ENCODE measurements at regions not wholly inside any gene's neighbourhood (a gene's known extent, or its start where the extent isn't known, plus 50 kb on each side); places are given as distances from the start of the nearest gene placed in this dataset.

- Mint-ChIP-seq H3K36me3 (no peaks in the 10 kb centered on the region), H3K27ac (no peak overlapping the region), H3K4me3 (no peak overlapping the region), H3K4me1 (no peaks in the 10 kb centered on the region), H3K9me3 (peaks cover 6% of the 10 kb centered on the region)
- DNase-seq (ENCODE audit: low spot score in 2 of 2) (no peak), ATAC-seq (no peak)
Observed at GRCh38 chr9:81499021-81499454, 190.3 kb downstream of the TLE1 start.

DNA sequence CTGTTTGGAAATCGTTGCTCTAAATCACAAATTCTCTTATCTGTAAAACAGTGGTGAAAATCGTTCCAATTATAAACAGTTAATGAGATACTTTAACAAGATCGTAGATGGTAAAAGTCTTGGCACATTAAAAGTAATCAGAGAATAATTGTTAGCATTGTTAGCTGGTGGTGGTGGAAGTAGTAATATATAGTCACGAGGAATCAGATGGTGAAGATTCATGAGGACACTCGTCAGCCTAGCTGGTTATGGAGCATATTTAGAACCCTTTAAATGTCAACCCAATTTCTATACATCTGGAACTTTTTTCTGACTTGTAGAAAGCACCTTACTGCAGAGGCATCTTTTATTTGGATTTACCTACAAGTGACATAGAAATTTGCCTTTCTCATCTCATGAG, 190.8 kb downstream of the TLE1 start:
- DNase-seq (ENCODE audit: low spot score in 2 of 2), result no peak
- no peaks in the 10 kb centered on the region for H3K4me1 Mint-ChIP-seq
- peaks cover 6% of the 10 kb centered on the region for H3K9me3 Mint-ChIP-seq
- no peak overlapping the region for H3K4me3 Mint-ChIP-seq
- H3K27ac Mint-ChIP-seq, result no peak overlapping the region
- no peak for ATAC-seq
- H3K36me3 Mint-ChIP-seq, result no peaks in the 10 kb centered on the region

DNA sequence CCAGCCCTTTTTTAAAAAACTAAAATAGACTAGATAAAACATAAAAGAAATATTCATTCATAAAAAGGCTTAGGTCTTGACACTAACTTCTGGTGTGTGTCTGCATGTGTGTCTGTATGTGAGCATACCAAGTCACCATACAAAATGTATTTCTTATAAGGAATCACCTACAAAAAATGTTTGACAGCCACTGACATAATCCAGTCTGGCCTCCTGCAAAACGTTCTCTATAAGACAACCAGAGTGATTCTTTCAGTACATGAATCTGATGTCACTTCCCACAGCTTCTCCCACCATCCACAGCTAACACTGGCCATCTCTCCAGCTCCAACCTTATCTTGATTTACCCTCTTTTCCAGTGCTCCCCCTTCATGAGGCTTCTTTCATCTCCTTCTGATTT, 192.3 kb downstream of the TLE1 start:
- H3K4me3 Mint-ChIP-seq, result no peak overlapping the region
- H3K4me1 Mint-ChIP-seq, result no peaks in the 10 kb centered on the region
- DNase-seq (ENCODE audit: low spot score in 2 of 2) (no peak), ATAC-seq (no peak)
- peaks cover 6% of the 10 kb centered on the region for H3K9me3 Mint-ChIP-seq
- H3K27ac Mint-ChIP-seq, result no peak overlapping the region
- no peaks in the 10 kb centered on the region for H3K36me3 Mint-ChIP-seq

DNA sequence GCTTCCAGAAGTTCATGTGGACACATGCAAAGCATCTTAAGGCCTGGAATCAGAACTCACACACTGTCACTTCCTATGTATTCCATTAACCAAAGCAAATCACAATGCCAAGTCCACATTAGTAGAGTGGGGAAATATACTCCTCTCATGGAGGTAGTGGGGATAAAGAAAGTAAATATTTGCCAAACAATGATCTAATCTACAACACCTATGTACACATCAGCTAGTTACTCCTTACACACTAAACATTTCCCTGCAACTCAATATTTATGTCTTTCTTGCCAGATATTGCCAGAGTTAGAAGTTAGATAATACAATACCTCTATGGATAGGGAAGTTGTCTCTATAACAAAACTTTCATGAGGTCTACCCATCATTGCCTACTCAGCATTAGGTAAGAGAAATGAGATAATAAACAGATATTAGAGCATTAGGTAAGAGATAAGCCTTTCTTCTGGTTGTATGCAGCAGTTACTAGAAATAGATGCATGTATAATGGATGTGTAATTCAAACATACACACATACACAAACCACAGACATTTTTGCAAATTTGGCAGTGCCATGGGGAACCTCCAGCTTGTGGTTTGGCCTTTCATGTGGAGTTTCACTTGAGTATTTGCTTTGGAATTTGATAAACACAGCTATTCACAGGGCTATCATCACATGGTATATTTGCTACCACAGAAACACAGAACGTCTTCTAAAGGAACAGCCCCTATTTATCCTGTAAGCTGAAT, 196.5 kb downstream of the TLE1 start:
- Mint-ChIP-seq H3K27ac (no peak overlapping the region), H3K4me1 (no peaks in the 10 kb centered on the region), H3K4me3 (no peak overlapping the region), H3K9me3 (peaks cover 3% of the 10 kb centered on the region), H3K36me3 (no peaks in the 10 kb centered on the region)
- DNase-seq (ENCODE audit: low spot score in 2 of 2), result no peak
- ATAC-seq, result no peak

GRCh38 chr9:81490605-81491331, 198.6 kb downstream of the TLE1 start:
- peaks cover under 1% of the 10 kb centered on the region for H3K9me3 Mint-ChIP-seq
- H3K4me3 Mint-ChIP-seq, result no peak overlapping the region
- ATAC-seq, result no peak
- DNase-seq (ENCODE audit: low spot score in 2 of 2), result no peak
- H3K27ac Mint-ChIP-seq, result no peak overlapping the region
- H3K4me1 Mint-ChIP-seq, result no peaks in the 10 kb centered on the region
- no peaks in the 10 kb centered on the region for H3K36me3 Mint-ChIP-seq

DNA sequence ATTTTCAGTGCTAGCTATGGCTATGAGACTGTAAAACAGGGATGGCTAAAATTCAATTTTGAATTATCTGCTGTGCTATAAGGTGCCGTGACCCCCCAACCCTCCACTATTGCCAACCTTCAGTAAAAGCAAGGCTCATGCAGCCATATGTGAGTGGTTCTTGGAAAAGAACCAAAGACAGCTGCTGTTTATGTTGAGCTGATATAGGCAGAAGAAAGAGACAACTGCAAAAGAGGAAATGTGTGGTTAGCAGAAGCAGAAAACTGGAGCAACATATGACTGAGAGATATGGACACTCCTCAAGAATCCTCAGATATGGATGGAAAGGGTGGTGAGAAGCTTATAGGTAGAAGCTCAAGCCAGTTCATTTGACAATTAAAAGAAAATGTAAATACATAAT, 200.3 kb downstream of the TLE1 start:
- ATAC-seq, result no peak
- Mint-ChIP-seq H3K4me3 (no peak overlapping the region), H3K27ac (no peak overlapping the region), H3K36me3 (no peaks in the 10 kb centered on the region), H3K4me1 (no peaks in the 10 kb centered on the region), H3K9me3 (no peaks in the 10 kb centered on the region)
- no peak for DNase-seq (ENCODE audit: low spot score in 2 of 2)

- no peaks in the 10 kb centered on the region for H3K36me3 Mint-ChIP-seq
- H3K9me3 Mint-ChIP-seq, result no peaks in the 10 kb centered on the region
- ATAC-seq, result no peak
- H3K4me1 Mint-ChIP-seq, result no peaks in the 10 kb centered on the region
- no peak for DNase-seq (ENCODE audit: low spot score in 2 of 2)
- no peak overlapping the region for H3K27ac Mint-ChIP-seq
- H3K4me3 Mint-ChIP-seq, result no peak overlapping the region
Observed at GRCh38 chr9:81480828-81481604, 208.3 kb downstream of the TLE1 start.

- no peak overlapping the region for H3K4me3 Mint-ChIP-seq
- H3K9me3 Mint-ChIP-seq, result peaks cover 5% of the 10 kb centered on the region
- H3K27ac Mint-ChIP-seq, result no peak overlapping the region
- no peak for DNase-seq (ENCODE audit: low spot score in 2 of 2)
- no peaks in the 10 kb centered on the region for H3K4me1 Mint-ChIP-seq
- no peak for ATAC-seq
- H3K36me3 Mint-ChIP-seq, result no peaks in the 10 kb centered on the region
Observed at GRCh38 chr9:81479573-81479972, 209.8 kb downstream of the TLE1 start.

- no peak overlapping the region for H3K4me3 Mint-ChIP-seq
- ATAC-seq, result no peak
- no peaks in the 10 kb centered on the region for H3K36me3 Mint-ChIP-seq
Observed at GRCh38 chr9:81477669-81478068, 211.7 kb downstream of the TLE1 start.

DNA sequence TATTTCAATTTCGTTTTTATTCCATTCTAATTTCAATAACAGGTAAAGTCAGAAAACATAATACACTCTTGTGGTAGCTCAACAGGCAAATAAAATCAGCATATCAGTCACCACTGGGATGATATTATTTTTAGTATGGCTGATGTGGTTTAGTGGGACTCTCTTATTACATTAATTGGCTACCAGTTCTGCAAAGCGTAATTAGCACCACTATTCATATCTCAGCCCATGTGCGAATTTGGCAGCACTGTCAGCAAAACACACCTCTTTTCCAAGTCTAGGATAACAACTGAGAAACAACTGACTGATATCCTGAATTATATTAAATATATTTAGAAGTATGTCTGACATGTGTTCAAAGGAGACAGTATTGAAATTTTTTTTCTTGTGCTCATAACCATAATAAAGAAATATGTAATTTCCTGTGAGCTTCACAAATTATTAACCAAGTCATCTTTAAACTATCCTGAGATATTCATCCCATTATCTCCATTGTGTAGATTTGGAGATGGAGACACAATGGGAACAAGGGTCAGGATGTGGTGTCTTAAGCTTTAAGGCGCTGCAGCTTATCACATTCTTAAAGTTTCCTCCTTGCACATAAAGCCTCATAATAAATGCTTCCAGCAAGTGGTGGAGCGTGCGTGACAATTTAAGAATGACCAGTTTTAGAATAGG, 212.4 kb downstream of the TLE1 start:
- DNase-seq (ENCODE audit: low spot score in 2 of 2), result no peak
- Mint-ChIP-seq H3K4me1 (no peaks in the 10 kb centered on the region), H3K27ac (no peak overlapping the region), H3K4me3 (no peak overlapping the region), H3K9me3 (peaks cover 5% of the 10 kb centered on the region), H3K36me3 (no peaks in the 10 kb centered on the region)
- no peak for ATAC-seq

More at GRCh38 chr9:81477669-81478068, 211.7 kb downstream of the TLE1 start:
- Mint-ChIP-seq H3K9me3 (peaks cover 5% of the 10 kb centered on the region), H3K27ac (no peak overlapping the region), H3K4me1 (no peaks in the 10 kb centered on the region)
- no peak for DNase-seq (ENCODE audit: low spot score in 2 of 2)

DNA sequence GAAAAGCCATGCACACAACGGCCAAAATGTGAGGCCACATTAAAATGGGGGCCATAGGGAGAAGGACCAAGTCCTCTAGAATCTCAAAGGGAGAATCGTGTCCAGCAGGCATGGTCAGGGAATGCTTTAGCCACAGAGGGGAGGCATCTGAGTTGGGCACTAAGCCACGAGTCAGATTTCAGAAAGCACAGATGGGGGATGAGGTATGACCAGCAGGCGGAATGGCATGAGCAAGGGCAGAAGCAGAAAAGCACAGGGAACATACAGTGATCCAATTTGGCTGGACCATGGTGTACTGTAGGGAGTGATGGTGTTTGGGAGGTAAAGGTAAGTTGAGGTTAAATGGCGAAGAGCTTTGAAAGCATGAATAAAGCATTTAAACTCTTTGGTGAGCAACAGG, 214.6 kb downstream of the TLE1 start:
- Mint-ChIP-seq H3K27ac (no peak overlapping the region), H3K4me1 (no peaks in the 10 kb centered on the region), H3K36me3 (no peaks in the 10 kb centered on the region), H3K4me3 (no peak overlapping the region), H3K9me3 (peaks cover 5% of the 10 kb centered on the region)
- DNase-seq (ENCODE audit: low spot score in 2 of 2), result no peak
- no peak for ATAC-seq

- Mint-ChIP-seq H3K9me3 (peaks cover 5% of the 10 kb centered on the region), H3K27ac (no peak overlapping the region), H3K4me3 (no peak overlapping the region), H3K4me1 (no peaks in the 10 kb centered on the region), H3K36me3 (no peaks in the 10 kb centered on the region)
- DNase-seq (ENCODE audit: low spot score in 2 of 2) (no peak), ATAC-seq (no peak)
Observed at GRCh38 chr9:81474125-81474524, 215.2 kb downstream of the TLE1 start.

DNA sequence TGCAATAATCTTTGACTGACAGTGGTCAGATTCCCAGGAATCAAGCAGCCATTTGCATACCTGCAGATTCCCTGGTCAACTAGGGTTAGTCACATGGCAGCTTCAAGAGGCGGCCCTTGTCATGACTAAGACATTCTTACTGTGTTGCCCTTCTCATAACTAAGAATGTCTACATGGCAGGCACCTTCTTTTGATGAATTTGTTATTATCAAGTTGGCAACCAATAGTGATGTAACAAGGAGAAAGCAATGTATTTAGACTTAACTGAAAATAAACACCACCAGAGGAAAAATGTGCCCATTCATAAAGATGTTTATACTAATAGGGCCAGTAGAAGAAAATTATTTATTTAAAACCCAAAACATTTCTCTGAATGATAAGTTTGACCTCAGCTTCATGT, 215.6 kb downstream of the TLE1 start:
- no peak overlapping the region for H3K27ac Mint-ChIP-seq
- no peaks in the 10 kb centered on the region for H3K36me3 Mint-ChIP-seq
- H3K9me3 Mint-ChIP-seq, result peaks cover 5% of the 10 kb centered on the region
- DNase-seq (ENCODE audit: low spot score in 2 of 2), result no peak
- ATAC-seq, result no peak
- H3K4me3 Mint-ChIP-seq, result no peak overlapping the region
- no peaks in the 10 kb centered on the region for H3K4me1 Mint-ChIP-seq

GRCh38 chr9:81473206-81473605, 216.1 kb downstream of the TLE1 start:
- Mint-ChIP-seq H3K4me1 (no peaks in the 10 kb centered on the region), H3K27ac (no peak overlapping the region), H3K36me3 (no peaks in the 10 kb centered on the region), H3K4me3 (no peak overlapping the region), H3K9me3 (peaks cover 5% of the 10 kb centered on the region)
- no peak for DNase-seq (ENCODE audit: low spot score in 2 of 2)
- no peak for ATAC-seq

DNA sequence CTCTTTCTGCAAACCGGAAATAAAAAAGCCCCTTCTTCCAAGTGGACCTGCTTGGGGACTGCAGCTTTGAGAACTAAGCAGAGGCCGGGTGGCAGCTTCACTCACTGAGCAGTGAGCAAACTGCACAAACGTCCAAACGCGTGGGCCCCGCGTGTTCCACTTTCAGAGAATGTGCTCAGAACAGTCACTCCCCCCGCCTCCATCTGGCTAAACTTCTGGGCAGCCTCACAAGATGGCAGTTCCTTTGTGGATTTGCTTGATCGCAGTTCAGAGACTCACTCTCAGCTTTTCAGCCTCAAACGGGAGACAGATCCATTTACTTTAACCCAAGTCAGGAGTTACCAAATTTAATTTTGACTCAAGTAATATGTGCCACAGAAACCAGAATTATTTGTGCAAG, 216.6 kb downstream of the TLE1 start:
- Mint-ChIP-seq H3K27ac (no peak overlapping the region), H3K9me3 (peaks cover 5% of the 10 kb centered on the region), H3K4me3 (no peak overlapping the region), H3K4me1 (no peaks in the 10 kb centered on the region), H3K36me3 (no peaks in the 10 kb centered on the region)
- ATAC-seq (no peak), DNase-seq (ENCODE audit: low spot score in 2 of 2) (no peak)

Measured in stimulated activated effector memory CD8-positive, alpha-beta T cell treated with anti-CD3 and anti-CD28 coated beads, Interleukin-12 subunit alpha, Interleukin-12 subunit beta, amount 100 ng/mL, for 72 hours (primary cell).